Erythroblast (primary cell): ENCODE measurements at regions not wholly inside any gene's neighbourhood (a gene's known extent, or its start where the extent isn't known, plus 50 kb on each side); places are given as distances from the start of the nearest gene placed in this dataset.

Experiments used
- GATA1 ChIP-seq: IDR thresholded peaks from 2 replicates; pipeline ENCODE4 v1.6.1; 2011; ENCODE audit warnings: low read depth, mild to moderate bottlenecking, control low read depth, low read length, moderate library complexity
- POLR2A ChIP-seq: IDR thresholded peaks from 2 replicates; pipeline ENCODE4 v1.6.1; 2011; ENCODE audit warnings: mild to moderate bottlenecking, low read length

- TF ChIP-seq POLR2A (no peak), GATA1 (no peak)
Observed at GRCh38 chr2:150784389-150784788, 296.9 kb upstream of the RND3 start.
